Uterus (tissue), 3 donors: ENCODE measurements at regions not wholly inside any gene's neighbourhood (a gene's known extent, or its start where the extent isn't known, plus 50 kb on each side); places are given as distances from the start of the nearest gene placed in this dataset.

ENCODE experiments used
- DNase-seq, 2 donors: peaks; one replicate each; pipeline ENCODE4 v3.0.0-alpha.2; 2019 to 2020
- H3K27ac ChIP-seq, 2 donors: fragments of 200-600 bp; sonication (generic); 1 replicate in 1 of 2; 2 replicates in 1 of 2; pipeline ENCODE4 v1.5.1; 2016 to 2018
- H3K27me3 ChIP-seq, 2 donors: fragments of 200-600 bp; sonication (generic); one replicate each; pipeline ENCODE4 v1.5.1; 2018 to 2019; ENCODE audit warnings: control low read depth in 1 of 2
- H3K36me3 ChIP-seq, 2 donors: fragments of 200-600 bp; sonication (generic); one replicate each; pipeline ENCODE4 v1.5.1; 2019; ENCODE audit warnings: control low read depth in 1 of 2
- H3K4me1 ChIP-seq, 2 donors: fragments of 200-600 bp; sonication (generic); one replicate each; pipeline ENCODE4 v1.5.1; 2018 to 2019; ENCODE audit warnings: control low read depth in 1 of 2
- H3K4me3 ChIP-seq, 2 donors: fragments of 200-600 bp; sonication (generic); 1 replicate in 1 of 2; 2 replicates in 1 of 2; pipeline ENCODE4 v1.5.1; 2018 to 2019; ENCODE audit warnings: mild to moderate bottlenecking in 1 of 2
- H3K9me3 ChIP-seq, 2 donors: fragments of 200-600 bp; sonication (generic); one replicate each; pipeline ENCODE4 v1.5.1; 2019; ENCODE audit warnings: control low read depth in 1 of 2
- POLR2A ChIP-seq, 2 donors: fragments of 450-650 bp; IDR thresholded peaks; one replicate each; pipeline ENCODE4 v1.6.1; 2016; ENCODE audit warnings: antibody characterized with exemption in 2 of 2, mild to moderate bottlenecking in 1 of 2, moderate library complexity in 1 of 2
- intact Hi-C: fragments of 100-400 bp; cut with DNase I; formaldehyde crosslinking; loops from one replicate; pipeline ENCODE4 v1.15.1; 2023; ENCODE audit warnings: low total_unique reads
- TF ChIP-seq, protein P1 (sequence below), 4 experiments: fragments of 200-600 bp in 2 of 4; fragments of 450-650 bp in 2 of 4; sonication (generic) in 2 of 4; IDR thresholded peaks; one replicate each; pipeline ENCODE4 v1.5.1; 2016 to 2019; ENCODE audit warnings: antibody characterized with exemption in 4 of 4, mild to moderate bottlenecking in 2 of 4, moderate library complexity in 1 of 4
- donor health status: DM: yes; HTN: yes; CAD: no.

DNA sequence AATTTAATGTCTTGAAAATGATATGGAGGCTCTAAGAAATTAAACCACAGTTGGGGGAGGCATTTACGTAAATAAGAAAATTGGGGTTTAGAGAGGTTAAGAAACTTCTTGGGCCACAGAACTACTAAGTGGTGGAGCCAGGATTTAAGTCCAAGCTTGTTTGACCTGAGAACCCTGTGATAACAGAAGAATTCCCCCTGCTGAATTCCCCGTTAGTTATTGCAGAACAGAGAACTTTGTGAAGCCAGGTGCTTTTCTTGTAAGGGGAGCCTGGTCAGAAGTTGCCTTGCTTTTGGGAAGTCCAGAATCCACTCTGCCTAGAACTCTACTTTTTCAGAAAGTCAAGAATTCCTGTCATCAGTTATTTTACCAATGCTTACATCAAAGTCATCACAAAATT, 309.3 kb upstream of the SEMA6A start:
- TF ChIP-seq POLR2A (IDR thresholded peaks at IDR 0.05), result no peak
- TF ChIP-seq, protein P1, sequence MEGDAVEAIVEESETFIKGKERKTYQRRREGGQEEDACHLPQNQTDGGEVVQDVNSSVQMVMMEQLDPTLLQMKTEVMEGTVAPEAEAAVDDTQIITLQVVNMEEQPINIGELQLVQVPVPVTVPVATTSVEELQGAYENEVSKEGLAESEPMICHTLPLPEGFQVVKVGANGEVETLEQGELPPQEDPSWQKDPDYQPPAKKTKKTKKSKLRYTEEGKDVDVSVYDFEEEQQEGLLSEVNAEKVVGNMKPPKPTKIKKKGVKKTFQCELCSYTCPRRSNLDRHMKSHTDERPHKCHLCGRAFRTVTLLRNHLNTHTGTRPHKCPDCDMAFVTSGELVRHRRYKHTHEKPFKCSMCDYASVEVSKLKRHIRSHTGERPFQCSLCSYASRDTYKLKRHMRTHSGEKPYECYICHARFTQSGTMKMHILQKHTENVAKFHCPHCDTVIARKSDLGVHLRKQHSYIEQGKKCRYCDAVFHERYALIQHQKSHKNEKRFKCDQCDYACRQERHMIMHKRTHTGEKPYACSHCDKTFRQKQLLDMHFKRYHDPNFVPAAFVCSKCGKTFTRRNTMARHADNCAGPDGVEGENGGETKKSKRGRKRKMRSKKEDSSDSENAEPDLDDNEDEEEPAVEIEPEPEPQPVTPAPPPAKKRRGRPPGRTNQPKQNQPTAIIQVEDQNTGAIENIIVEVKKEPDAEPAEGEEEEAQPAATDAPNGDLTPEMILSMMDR (IDR thresholded peaks at IDR 0.05), result no peak
- Histone ChIP-seq H3K27me3 (no peaks in the 10 kb centered on the region), H3K27ac (no peak overlapping the region), H3K4me1 (no peaks in the 10 kb centered on the region), H3K4me3 (no peak overlapping the region), H3K36me3 (no peaks in the 10 kb centered on the region), H3K9me3 (no peaks in the 10 kb centered on the region)
- DNase-seq, result no peak
- intact Hi-C loops, result no loop called here

DNA sequence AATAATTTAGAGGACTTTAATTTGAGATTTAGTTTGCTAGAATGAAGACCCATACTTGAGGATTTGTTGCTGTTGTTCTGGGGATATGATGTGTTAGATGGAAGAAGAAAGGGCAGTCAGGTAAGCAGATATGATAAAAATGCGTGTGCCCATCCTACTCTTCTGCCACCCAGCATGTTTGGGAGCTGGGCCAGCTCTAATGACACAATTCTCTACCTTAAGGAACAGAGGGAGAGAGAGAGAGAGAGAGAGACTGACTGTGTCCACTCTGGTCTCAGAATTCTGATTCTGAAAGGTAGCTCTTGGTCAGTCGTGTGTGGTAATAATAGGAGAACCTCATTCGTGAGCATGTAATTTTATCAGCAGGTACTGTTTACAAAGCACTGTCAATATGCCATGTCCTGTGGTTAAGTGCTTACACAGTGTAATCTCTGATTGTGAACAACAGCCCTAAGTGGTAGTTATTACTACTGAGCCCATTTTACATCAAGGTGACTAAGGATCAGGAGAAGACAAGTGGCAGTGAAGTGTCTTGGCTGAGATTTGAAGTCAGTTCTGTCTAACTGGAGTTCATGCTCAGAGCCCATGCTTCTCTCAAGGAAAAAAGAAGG, 307.4 kb upstream of the SEMA6A start:
- H3K9me3 ChIP-seq, result no peaks in the 10 kb centered on the region
- no peak for DNase-seq
- TF ChIP-seq, protein P1 (IDR thresholded peaks at IDR 0.05), result no peak
- no peak for TF ChIP-seq POLR2A (IDR thresholded peaks at IDR 0.05)
- intact Hi-C loops, result no loop called here
- no peaks in the 10 kb centered on the region for H3K36me3 ChIP-seq
- no peaks in the 10 kb centered on the region for H3K4me1 ChIP-seq
- H3K4me3 ChIP-seq, result no peak overlapping the region
- no peaks in the 10 kb centered on the region for H3K27me3 ChIP-seq
- no peak overlapping the region for H3K27ac ChIP-seq

DNA sequence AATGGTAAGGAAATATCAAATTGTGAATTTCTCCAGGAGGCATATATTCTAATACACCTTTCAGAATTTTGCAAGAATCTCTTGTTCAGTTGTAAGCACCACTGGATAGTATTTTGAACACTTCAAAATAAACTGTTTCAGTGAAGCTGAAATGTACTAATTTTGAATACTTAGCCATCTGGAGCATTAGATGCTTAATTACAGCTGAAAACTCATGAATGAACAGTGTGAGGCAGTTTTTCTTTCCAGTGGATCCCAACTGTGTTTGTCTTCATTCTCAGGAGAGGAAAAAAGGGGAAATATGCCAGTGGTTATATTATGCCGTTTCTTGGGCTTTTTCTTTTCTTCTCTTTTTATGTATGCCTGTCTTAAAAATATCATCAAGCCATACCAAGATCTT, 306.0 kb upstream of the SEMA6A start:
- no peak for DNase-seq
- TF ChIP-seq POLR2A (IDR thresholded peaks at IDR 0.05), result no peak
- TF ChIP-seq, protein P1 (IDR thresholded peaks at IDR 0.05), result no peak
- Histone ChIP-seq H3K4me1 (no peaks in the 10 kb centered on the region), H3K27me3 (no peaks in the 10 kb centered on the region), H3K4me3 (no peak overlapping the region), H3K27ac (no peak overlapping the region), H3K9me3 (no peaks in the 10 kb centered on the region), H3K36me3 (no peaks in the 10 kb centered on the region)
- intact Hi-C loops, result no loop called here

DNA sequence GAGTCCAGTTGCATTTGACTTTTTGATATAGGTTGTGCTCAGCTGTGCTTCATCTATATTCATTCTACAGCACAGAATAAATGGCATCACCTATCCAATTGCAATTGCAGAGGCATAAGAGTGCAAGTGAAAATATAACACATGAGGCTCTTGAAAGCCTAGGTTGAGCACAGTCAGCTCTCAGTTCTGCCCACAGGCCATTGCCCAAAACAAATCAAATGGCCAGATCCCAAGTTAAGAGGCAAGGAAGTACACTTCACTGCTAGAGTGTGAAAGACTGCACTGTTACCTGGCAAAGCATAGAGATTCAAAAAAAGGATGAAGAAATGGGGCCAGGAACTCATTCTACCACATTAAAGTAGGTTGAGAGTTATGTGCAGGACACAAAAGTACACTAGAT, 305.5 kb upstream of the SEMA6A start:
- intact Hi-C loops, result no loop called here
- no peaks in the 10 kb centered on the region for H3K4me1 ChIP-seq
- H3K27me3 ChIP-seq, result no peaks in the 10 kb centered on the region
- no peaks in the 10 kb centered on the region for H3K36me3 ChIP-seq
- no peak for DNase-seq
- no peaks in the 10 kb centered on the region for H3K9me3 ChIP-seq
- H3K27ac ChIP-seq, result no peak overlapping the region
- H3K4me3 ChIP-seq, result no peak overlapping the region
- TF ChIP-seq, protein P1 (IDR thresholded peaks at IDR 0.05), result no peak
- no peak for TF ChIP-seq POLR2A (IDR thresholded peaks at IDR 0.05)

DNA sequence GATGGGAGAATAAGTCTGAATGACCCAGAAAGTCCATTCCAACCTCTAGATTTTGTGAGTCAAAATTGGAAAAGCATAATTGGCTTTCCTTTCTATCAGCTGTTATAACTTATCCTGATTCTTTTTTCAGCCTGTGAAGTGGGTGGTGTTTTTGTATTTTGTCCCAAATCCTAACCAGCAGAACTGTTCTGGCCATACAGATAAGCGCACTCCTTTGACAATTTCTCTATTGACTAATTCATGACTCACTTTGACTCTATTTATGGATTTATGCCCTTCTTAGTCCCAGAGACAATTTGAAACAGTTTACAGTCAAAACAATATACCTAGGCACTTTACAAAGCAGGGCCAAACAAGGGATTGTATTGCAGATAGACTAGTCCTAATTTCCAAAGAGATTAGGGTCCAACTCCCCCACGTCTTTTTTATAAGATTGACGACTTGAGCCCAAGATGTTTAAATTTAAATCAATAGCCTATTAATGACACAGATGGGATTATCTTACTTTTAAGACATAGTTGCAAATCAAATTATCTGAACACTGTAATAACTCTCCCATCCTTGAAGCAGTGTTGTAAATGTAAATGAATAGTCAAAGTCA, 301.7 kb upstream of the SEMA6A start:
- intact Hi-C loops, result no loop called here
- H3K36me3 ChIP-seq, result no peaks in the 10 kb centered on the region
- no peak overlapping the region for H3K27ac ChIP-seq
- no peaks in the 10 kb centered on the region for H3K4me1 ChIP-seq
- TF ChIP-seq, protein P1 (IDR thresholded peaks at IDR 0.05), result no peak
- no peak for TF ChIP-seq POLR2A (IDR thresholded peaks at IDR 0.05)
- H3K27me3 ChIP-seq, result no peaks in the 10 kb centered on the region
- no peak overlapping the region for H3K4me3 ChIP-seq
- H3K9me3 ChIP-seq, result no peaks in the 10 kb centered on the region
- DNase-seq, result no peak
